Thyroid gland (tissue), 4 donors: ENCODE measurements at regions not wholly inside any gene's neighbourhood (a gene's known extent, or its start where the extent isn't known, plus 50 kb on each side); places are given as distances from the start of the nearest gene placed in this dataset.

Source experiments
- CTCF ChIP-seq, 6 experiments: fragments of 200-600 bp in 3 of 6; fragments of 450-650 bp in 3 of 6; sonication (generic) in 3 of 6; IDR thresholded peaks; one replicate each; pipeline ENCODE4 v1.5.1; 2016 to 2019; ENCODE audit warnings: antibody characterized with exemption in 6 of 6, mild to moderate bottlenecking in 2 of 6, inconsistent platforms in 1 of 6, moderate library complexity in 1 of 6
- POLR2A ChIP-seq, 2 donors: fragments of 450-650 bp; IDR thresholded peaks; one replicate each; pipeline ENCODE4 v1.6.1; 2017; ENCODE audit warnings: antibody characterized with exemption in 2 of 2, mild to moderate bottlenecking in 2 of 2, moderate library complexity in 1 of 2

- no peak for TF ChIP-seq CTCF (IDR thresholded peaks at IDR 0.05)
- no peak for TF ChIP-seq POLR2A (IDR thresholded peaks at IDR 0.05)
Observed at GRCh38 chr12:83575326-83575725, 888.6 kb downstream of the TMTC2 start.
